Endothelial cell of umbilical vein (primary cell): ENCODE measurements at regions not wholly inside any gene's neighbourhood (a gene's known extent, or its start where the extent isn't known, plus 50 kb on each side); places are given as distances from the start of the nearest gene placed in this dataset.

Source experiments
- BruUV-seq: library from RNA; stranded (reverse); fragments of 400-500 nt; replicated peaks from 2 replicates; lab custom pipeline; 2021; lab: Mats Ljungman, UMichigan
- CTCF ChIA-PET: fragments of 300-600, 350-600 bp; sonication (Branson Sonifier 250); formaldehyde crosslinking; loops from one replicate; lab custom pipeline; 2021; ENCODE audit warnings: antibody characterized with exemption, inconsistent platforms; lab: Charles Lee
- POLR2A ChIA-PET: fragments of 300-600, 350-600 bp; sonication (Branson Sonifier 250); formaldehyde crosslinking; loops from one replicate; lab custom pipeline; 2021; ENCODE audit warnings: antibody characterized with exemption, inconsistent platforms; lab: Charles Lee
- DNase-seq: peaks from one replicate; pipeline ENCODE4 v3.0.0-alpha.2; 2011; ENCODE audit warnings: low read depth, low spot score
- FAIRE-seq: peaks from 2 replicates; lab custom pipeline; 2011; peaks lifted over from hg19 to GRCh38; lab: Jason Lieb, UNC
- H2AFZ ChIP-seq: 2 replicates; pipeline ENCODE4 v1.6.0; 2012; ENCODE audit warnings: low read depth, low read length, control low read depth, inconsistent platforms
- H3K27ac ChIP-seq: 2 replicates; pipeline ENCODE4 v1.5.1; 2011; ENCODE audit warnings: low read depth, mild to moderate bottlenecking, control low read depth, low read length, moderate library complexity; ENCODE audit not compliant: insufficient read depth
- H3K27me3 ChIP-seq, 2 experiments: 2 replicates each; pipeline versions ENCODE4 v1.6.0 to v1.6.1; 2011; ENCODE audit warnings: low read length in 2 of 2, mixed read lengths in 1 of 2; ENCODE audit not compliant: control insufficient read depth in 2 of 2, insufficient read depth in 2 of 2
- H3K36me3 ChIP-seq, 2 experiments: 2 replicates in 1 of 2; 3 replicates in 1 of 2; pipeline ENCODE4 v1.5.1; 2011; ENCODE audit warnings: low read length in 2 of 2, mild to moderate bottlenecking in 1 of 2, moderate library complexity in 1 of 2; ENCODE audit not compliant: control insufficient read depth in 2 of 2, insufficient read depth in 2 of 2; ENCODE audit errors: extremely low read depth in 1 of 2
- H3K4me1 ChIP-seq: 3 replicates; pipeline ENCODE4 v1.5.1; 2011; ENCODE audit warnings: mild to moderate bottlenecking, low read length; ENCODE audit not compliant: control insufficient read depth, insufficient read depth; ENCODE audit errors: extremely low read depth
- H3K4me2 ChIP-seq: 2 replicates; pipeline ENCODE4 v1.6.1; 2011; ENCODE audit warnings: low read length, control low read depth, mixed read lengths; ENCODE audit not compliant: insufficient read depth
- H3K4me3 ChIP-seq, 3 experiments: fragments of 200-600 bp in 1 of 3; sonication (generic), shearing (Covaris generic) in 1 of 3; replicated peaks in 1 of 3; 2 replicates each; pipeline ENCODE4 v1.5.1; 2011 to 2016; ENCODE audit warnings: control low read depth in 3 of 3, low read length in 3 of 3, mild to moderate bottlenecking in 2 of 3, inconsistent platforms in 1 of 3, low read depth in 1 of 3, moderate library complexity in 1 of 3; ENCODE audit not compliant: insufficient read depth in 1 of 3
- H3K79me2 ChIP-seq: 2 replicates; pipeline ENCODE4 v1.6.0; 2012; ENCODE audit warnings: low read length, inconsistent platforms; ENCODE audit not compliant: control insufficient read depth, insufficient read depth
- H3K9ac ChIP-seq: replicated peaks from 2 replicates; pipeline ENCODE3; 2011; ENCODE audit warnings: low read length, control low read depth; ENCODE audit not compliant: insufficient read depth; ENCODE audit errors: extremely low read depth
- H3K9me1 ChIP-seq: replicated peaks from 3 replicates; pipeline ENCODE4 v1.6.0; 2011; ENCODE audit warnings: mild to moderate bottlenecking, low read length; ENCODE audit not compliant: control insufficient read depth, insufficient read depth; ENCODE audit errors: extremely low read depth
- H3K9me3 ChIP-seq: replicated peaks from 2 replicates; pipeline ENCODE4 v1.5.1; 2012; ENCODE audit warnings: low read length, inconsistent platforms; ENCODE audit not compliant: control insufficient read depth, insufficient read depth
- H4K20me1 ChIP-seq: replicated peaks from 2 replicates; pipeline ENCODE3; 2011; ENCODE audit warnings: mild to moderate bottlenecking, low read length; ENCODE audit not compliant: control insufficient read depth, insufficient read depth; ENCODE audit errors: extremely low read depth
- CTCF ChIP-seq, 2 donors: IDR thresholded peaks; 1 replicate in 1 of 2; 2 replicates in 1 of 2; pipeline ENCODE4 v1.5.1; 2011; ENCODE audit warnings: low read length in 2 of 2, mild to moderate bottlenecking in 2 of 2, moderate library complexity in 2 of 2, control low read depth in 1 of 2, inconsistent platforms in 1 of 2, low read depth in 1 of 2; ENCODE audit not compliant: insufficient read depth in 1 of 2; ENCODE audit errors: extremely low read depth in 1 of 2
- EZH2 ChIP-seq: IDR thresholded peaks from 2 replicates; pipeline ENCODE4 v1.6.1; 2012; ENCODE audit warnings: borderline replicate concordance, low read depth, mild to moderate bottlenecking, moderate library complexity, low read length, inconsistent platforms; ENCODE audit not compliant: severe bottlenecking
- FOS ChIP-seq: IDR thresholded peaks from 2 replicates; pipeline ENCODE4 v1.6.1; 2011; ENCODE audit warnings: mild to moderate bottlenecking, low read length, moderate library complexity, borderline replicate concordance; ENCODE audit not compliant: insufficient read depth
- GATA2 ChIP-seq: IDR thresholded peaks from 2 replicates; pipeline ENCODE4 v1.7.0; 2011; ENCODE audit warnings: low read depth, mild to moderate bottlenecking, moderate library complexity, mixed read lengths, low read length; ENCODE audit not compliant: insufficient read length, insufficient read depth
- JUN ChIP-seq: IDR thresholded peaks from 2 replicates; pipeline ENCODE4 v1.6.1; 2011; ENCODE audit warnings: borderline replicate concordance, low read depth; ENCODE audit not compliant: insufficient read length, insufficient read depth
- MAX ChIP-seq: IDR thresholded peaks from 2 replicates; pipeline ENCODE4 v1.6.1; 2011; ENCODE audit not compliant: insufficient read depth, insufficient read length
- MYC ChIP-seq: IDR thresholded peaks from one replicate; pipeline ENCODE4 v1.6.1; 2011; ENCODE audit warnings: mild to moderate bottlenecking, low read depth, low read length
- POLR2A ChIP-seq: IDR thresholded peaks from 2 replicates; pipeline ENCODE4 v1.6.1; 2012; ENCODE audit warnings: low read depth, mild to moderate bottlenecking, control low read depth, low read length
- POLR2AphosphoS5 ChIP-seq: IDR thresholded peaks from 2 replicates; pipeline ENCODE4 v1.6.1; 2012; ENCODE audit warnings: low read depth, mild to moderate bottlenecking, control low read depth, low read length, moderate library complexity; ENCODE audit not compliant: insufficient read depth
- dilution Hi-C: fragments of 300-500 bp; cut with MboI; formaldehyde crosslinking; loops from one replicate; pipeline ENCODE4 v1.15.0; 2019; ENCODE audit warnings: low sequenced_read_pairs; ENCODE audit not compliant: extremely low pct_ligation_motif_present
- intact Hi-C: fragments of 100-400 bp; cut with micrococcal nuclease; formaldehyde crosslinking; loops from one replicate; pipeline ENCODE4 v1.10.0; 2022

- CTCF ChIA-PET = interaction anchor here (0.6 to 2.6 kb wide), 2 partner anchors 11 to 63 kb away, joined by 3 to 10 read pairs; no protein-coding TSS in a partner anchor
- H3K4me3 ChIP-seq = no peak overlapping the region
- POLR2A ChIA-PET = no interaction called here
- DNase-seq (no peak), FAIRE-seq (no peak)
- TF ChIP-seq MAX = no peak
- TF ChIP-seq FOS = no peak
- TF ChIP-seq CTCF (IDR thresholded peaks at IDR 0.05; ENCODE audit: extremely low read depth in 1 of 2, insufficient read depth in 1 of 2, low read depth in 1 of 2, low read length in 2 of 2) = no peak
- no peak for TF ChIP-seq EZH2
- TF ChIP-seq GATA2 = no peak
- no peak for TF ChIP-seq JUN
- no peak for TF ChIP-seq POLR2A
- TF ChIP-seq POLR2AphosphoS5 = no peak
- TF ChIP-seq MYC = no peak
- no TSS peak for BruUV-seq
- H2AFZ ChIP-seq = no peak overlapping the region
- no peaks in the 10 kb centered on the region for H3K79me2 ChIP-seq
- no peaks in the 10 kb centered on the region for H3K9me3 ChIP-seq
- H4K20me1 ChIP-seq = no peaks in the 10 kb centered on the region
- no peaks in the 10 kb centered on the region for H3K36me3 ChIP-seq
- intact Hi-C loops (no loop called here), dilution Hi-C loops (no loop called here)
- no peaks in the 10 kb centered on the region for H3K27me3 ChIP-seq
- H3K4me1 ChIP-seq = no peaks in the 10 kb centered on the region
- H3K27ac ChIP-seq = no peak overlapping the region
- H3K9me1 ChIP-seq = no peaks in the 10 kb centered on the region
- H3K9ac ChIP-seq = no peak overlapping the region
- no peak overlapping the region for H3K4me2 ChIP-seq
Measured at GRCh38 chr12:20250761-20251160, 117.6 kb upstream of the PDE3A start.
